ENCODE measurements at regions not wholly inside any gene's neighbourhood (a gene's known extent, or its start where the extent isn't known, plus 50 kb on each side); places are given as distances from the start of the nearest gene placed in this dataset.
"Not testable (repeated sequence)": the region's sequence is repeated elsewhere in the genome, so short reads cannot be mapped to it uniquely, and the experiment has no call there.

DNA sequence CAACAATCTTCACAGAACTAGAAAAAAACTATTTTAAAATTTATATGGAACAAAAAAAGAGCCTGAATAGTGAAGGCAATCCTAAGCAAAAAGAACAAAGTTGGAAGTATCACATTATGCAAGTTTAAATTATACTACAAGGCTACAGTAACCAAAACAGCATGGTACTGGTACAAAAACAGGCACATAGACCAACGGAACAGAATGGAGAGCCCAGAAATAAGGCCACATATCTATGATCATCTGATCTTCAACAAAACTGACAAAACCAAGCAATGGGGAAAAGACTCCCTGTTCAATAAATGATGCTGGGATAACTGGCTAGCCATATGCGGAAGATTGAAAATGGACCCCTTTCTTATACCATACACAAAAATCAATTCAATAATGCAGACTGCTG is 74.4 kb upstream of the RTN4 start:
- DNase-seq (ENCODE audit: low read depth), result not testable (repeated sequence)

DNA sequence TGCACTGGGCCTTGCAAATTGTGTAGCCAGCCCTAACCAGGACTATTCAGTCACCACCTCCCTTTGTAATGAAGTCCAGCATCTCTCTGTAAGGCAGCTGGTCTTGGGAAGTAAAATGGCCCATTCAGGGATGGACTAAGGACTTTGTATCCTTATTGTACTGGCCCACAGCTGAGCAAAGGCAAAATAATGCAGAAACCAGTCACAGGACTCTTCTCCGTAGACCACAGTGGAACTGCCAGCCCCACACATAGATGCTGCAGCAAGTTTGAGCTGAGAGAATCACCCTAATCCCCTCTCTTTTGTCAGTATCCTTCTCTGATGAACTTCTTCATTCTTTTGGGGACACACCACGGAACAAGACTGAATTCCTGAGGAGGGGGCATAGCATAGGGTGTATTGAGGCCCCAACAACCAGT is 73.6 kb upstream of the RTN4 start:
- no peak for DNase-seq (ENCODE audit: low read depth)

DNA sequence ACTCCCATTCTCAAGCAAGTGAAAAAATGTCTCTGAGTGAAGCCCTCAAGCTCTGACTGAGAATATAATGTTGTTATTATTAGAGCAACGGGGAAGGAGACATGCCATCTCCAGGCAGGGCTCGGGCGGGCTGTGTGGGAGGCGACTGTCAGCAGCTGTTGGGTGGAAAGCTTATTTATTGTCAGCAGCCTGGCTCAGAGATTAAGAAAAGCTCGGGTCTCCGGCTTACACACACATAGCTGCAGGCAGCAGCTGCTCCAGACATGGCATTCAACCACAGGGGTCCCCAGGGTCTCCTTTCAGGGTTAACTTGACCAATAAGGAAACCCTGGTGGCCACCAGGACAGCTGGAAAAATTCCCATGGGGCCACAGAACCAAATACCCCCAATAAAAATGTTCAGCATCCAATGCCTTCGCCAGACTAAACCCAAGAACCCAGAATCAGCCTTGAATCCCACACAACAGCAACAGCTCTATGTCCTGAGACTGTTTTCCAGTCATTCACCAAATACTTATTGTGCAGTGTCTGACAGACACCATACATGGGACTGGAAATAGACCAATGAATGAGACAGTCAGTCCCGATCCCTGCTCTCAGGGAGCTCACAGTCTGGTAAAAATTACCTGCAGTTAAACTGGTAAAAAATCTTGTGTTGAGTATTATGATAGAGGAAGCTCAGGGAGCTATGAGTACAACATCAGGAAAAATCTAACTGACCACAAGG is 70.5 kb upstream of the RTN4 start:
- DNase-seq (ENCODE audit: low read depth), result peak; percentile 81

DNA sequence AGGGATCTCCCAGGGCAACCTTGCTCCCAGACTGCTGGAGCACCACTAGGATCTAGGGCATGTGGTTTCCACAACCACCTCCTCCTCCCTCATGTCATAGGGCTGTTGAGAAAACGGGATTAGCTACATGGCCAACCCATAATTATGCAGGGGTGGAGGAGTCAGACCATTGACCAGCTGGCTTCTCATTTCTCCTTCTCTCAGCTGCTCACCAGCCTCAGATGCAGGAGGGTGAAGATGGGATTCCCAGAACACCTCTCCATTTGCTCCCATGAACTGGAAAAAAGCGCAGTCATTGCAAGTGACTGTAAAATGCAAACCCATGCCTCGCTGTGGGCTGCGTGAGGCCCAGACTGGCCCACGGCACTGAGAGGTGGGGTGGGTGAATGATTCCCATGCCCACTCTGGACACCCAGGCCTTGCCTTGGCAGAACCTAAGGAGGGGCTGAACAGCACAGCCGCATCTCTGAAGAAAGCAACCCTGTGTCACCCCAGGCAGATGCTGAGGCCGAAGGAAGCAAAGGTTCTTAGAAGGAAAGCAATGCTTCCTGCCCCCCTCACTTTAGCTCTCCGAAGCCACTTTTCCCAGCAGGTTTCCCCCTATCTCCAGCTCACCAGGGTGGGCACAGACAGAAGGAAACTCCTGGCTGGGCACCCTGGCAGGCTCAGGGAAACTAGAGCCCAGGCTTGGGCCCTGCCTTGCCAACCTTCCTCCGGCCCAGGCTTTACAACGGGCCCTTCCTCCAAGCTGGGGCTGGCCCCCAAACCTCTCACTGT is 69.6 kb upstream of the RTN4 start:
- DNase-seq (ENCODE audit: low read depth), result peak; percentile 57

DNA sequence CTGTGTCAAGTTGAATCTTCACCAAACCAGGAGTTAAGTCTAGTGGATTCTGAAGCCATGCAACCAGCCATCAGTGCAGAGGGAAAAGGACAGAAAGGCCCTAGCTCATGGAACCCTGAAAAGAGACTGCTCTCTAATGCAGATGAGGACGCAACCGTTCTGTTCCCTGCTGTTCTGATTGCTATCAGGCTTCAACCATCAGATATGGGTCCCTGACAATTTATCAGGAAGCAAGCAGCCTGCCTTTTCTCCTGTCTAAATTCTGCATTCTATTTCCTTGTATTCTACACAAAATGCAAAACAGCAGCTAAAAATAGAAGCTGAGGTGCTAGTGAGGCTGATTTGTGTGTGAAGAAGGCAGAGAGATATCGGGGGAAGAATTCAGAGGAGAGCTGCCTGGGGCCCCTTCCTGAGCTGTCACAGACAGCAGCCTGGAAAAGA is 68.4 kb upstream of the RTN4 start:
- DNase-seq (ENCODE audit: low read depth), result no peak

DNA sequence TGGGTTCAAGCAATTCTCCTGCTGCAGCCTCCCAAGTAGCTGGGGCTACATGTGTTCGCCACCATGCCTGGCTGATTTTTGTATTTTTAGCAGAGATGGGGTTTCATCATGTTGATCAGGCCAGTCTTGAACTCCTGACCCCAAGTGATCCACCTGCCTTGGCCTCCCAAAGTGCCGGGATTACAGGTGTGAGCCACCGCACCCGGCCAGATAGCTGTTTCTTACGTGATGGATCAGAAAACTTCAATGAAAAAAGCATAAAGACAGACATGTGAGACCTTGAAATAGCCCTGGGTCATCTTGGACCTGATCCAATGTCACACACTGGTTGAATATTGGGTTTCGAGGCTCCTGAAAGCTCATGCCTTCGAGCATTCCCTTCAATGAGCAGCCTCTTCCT is 66.7 kb upstream of the RTN4 start:
- DNase-seq (ENCODE audit: low read depth), result no peak

DNA sequence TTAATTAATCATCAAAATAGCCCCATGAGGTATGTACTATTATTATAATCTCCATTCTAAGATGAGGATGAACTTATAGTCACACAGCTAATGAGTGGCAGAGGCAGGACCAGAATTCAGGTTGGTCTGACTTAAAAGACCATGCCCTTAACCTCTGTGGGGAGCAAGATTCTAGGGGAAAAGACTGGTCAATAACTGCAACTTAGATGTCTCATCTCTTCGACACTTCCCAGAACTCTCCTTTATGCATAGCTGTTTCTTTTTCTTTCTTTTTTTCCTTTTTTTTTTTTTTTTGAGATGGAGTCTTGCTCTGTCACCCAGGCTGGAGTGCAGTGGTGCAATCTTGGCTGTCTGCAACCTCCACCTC is 66.3 kb upstream of the RTN4 start:
- DNase-seq (ENCODE audit: low read depth), result no peak

DNA sequence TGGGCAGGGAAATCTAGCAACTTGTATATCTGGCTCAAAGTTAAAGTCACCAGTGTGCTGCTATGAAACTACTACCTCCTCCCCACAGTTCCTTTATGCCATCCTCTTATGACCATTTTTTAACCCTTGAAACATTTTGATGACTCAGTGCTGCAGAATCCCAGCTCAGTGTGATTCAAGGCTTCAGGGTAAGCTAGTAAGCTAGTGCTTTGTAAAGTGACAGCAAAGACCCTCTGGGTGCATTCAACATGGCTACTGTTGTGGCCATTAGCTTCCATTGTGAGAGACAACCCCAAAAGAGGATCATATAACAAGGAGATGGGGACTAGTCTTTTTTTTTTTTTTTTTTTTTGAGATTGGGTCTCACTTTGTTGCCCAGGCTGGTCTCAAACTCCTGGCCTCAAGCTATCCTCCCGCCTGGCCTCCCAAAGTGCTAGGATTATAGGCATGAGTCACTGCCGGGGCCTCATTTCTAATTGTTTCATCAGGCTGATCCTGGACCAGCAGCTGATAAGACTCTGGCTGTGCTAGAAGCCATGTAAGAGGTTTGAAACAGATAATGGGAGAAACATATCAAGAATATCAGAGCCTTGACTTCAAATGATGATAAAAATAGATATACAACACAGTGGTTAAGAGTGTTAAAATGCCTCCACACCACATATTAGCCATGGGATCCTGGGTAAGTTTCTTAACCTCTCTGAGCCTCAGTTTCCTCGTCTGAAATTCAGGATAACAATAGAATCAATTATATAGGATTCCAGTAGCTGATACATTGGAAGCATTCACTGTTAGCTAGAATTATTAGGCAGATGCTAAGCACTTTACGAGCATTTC is 65.7 kb upstream of the RTN4 start:
- peak; percentile 78 for DNase-seq (ENCODE audit: low read depth)

DNA sequence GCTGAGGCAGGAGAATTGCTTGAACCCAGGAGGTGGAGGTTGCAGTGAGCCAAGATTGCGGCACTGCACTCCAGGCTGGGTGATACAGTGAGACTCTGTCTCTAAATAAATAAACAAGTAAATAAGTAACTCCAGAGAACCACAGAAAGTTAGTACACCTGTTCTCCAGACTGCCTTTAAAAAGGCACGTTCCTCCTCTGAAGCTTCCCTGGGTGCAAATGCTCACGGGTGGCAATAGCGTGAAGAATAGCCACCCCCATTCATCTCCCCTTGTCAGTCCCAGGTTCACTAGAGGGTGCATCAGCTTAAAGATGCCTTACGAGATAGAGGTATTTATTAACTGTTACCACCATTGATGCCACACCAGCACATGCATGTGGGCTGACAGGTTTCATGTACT is 64.3 kb upstream of the RTN4 start:
- no peak for DNase-seq (ENCODE audit: low read depth)

DNA sequence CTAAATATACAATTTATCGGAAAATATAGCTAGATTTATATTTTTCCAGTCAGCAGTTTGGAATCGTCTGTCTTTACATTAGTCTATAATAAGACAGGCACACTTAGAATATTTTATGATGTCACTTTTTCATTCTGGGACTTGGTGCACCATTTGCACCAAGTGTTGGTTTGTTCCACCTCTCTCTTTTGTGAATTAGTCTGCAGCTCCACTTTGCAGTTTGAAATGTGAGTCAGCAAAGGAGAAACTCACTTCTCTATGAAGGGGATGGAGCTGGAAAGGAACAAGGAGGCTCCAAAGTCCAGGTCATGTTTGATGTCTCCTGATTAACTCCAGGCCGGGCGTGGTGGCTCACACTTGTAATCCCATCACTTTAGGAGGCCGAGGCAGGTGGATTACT is 63.8 kb upstream of the RTN4 start:
- no peak for DNase-seq (ENCODE audit: low read depth)

DNA sequence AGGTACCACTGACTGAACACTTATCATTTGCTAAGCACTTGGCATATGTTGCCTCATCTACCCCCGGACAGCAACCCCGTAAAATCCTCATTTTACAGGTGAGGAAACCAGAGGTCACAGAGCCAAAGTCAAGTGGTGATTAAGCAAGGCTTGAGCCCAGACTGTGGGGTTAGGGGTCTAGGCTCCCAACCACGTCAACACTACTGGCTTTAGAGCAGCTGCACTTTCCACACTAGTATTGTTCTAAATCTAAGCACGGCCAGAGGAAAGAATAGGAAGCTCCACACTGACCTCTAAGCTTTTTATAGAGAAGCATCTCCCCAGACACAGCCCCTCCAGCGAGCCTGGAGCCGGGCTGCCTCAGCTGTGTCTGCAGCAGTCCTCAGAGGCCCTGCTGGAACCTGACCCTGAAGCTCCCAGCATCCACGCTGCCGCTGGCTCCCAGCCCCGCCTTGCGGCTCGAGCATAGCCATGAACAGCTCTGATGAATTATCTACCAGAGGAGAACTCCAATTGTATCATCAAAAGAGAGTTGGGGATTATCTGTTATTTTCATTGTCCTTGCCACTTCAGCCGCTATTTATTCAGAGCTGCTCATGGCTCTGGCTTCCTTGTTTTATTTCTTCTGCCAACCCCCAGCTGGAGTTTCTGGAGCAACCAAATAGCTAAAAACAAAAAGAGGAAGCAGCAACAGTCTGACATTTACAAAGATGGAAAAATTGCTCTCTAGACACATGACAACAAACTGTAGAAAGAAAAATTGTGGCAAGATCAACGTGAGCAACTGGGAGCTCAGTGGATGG is 62.2 kb upstream of the RTN4 start:
- DNase-seq (ENCODE audit: low read depth), result peak; percentile 65

DNA sequence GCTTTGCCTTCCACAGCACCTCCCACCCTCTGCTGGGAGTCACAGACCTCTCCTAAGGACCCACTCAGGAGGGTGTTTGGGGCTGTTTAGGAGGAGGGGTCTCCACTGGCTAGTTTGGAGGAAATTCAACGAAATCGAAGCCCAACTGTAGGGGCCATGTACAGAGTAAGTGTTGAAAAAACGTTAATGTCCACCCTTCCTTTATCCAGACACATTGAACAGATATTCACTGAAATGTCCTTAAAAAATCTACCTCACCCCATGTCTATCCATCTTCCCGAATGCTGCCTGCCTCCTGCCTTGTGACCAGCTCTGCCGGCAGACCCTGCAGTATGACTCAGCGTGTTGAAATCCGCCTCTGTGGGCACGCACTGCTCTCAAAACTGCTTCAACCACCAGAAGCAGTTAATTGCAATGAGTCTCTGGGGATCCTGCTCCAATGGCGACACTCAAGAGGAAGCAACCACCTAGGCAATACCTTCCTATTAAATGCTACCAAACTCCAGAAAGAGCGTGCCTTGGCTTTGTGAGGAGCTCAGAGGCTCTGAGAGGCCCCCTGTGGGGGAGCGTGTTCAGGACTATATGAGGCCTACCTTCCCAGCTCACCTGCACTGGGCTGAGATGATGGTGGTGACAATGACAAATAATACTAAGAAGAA is 61.4 kb upstream of the RTN4 start:
- peak; percentile 95 for DNase-seq (ENCODE audit: low read depth)

DNA sequence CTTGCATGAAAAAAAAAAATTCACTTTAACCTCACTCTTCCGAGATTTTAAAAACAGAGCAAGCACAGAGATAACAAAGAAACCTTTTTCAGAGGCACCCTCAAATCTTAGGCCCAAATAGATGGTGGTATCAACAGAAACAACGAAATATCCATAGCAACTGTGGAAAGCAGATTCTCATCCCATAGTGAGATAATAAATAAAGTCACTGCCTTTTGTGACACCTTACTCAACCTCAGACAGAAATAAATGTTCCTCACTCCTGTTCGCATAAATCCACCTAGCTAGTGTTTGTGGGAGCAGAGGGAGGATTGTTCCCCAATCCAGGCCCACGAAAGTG is 60.9 kb upstream of the RTN4 start:
- DNase-seq (ENCODE audit: low read depth), result no peak

DNA sequence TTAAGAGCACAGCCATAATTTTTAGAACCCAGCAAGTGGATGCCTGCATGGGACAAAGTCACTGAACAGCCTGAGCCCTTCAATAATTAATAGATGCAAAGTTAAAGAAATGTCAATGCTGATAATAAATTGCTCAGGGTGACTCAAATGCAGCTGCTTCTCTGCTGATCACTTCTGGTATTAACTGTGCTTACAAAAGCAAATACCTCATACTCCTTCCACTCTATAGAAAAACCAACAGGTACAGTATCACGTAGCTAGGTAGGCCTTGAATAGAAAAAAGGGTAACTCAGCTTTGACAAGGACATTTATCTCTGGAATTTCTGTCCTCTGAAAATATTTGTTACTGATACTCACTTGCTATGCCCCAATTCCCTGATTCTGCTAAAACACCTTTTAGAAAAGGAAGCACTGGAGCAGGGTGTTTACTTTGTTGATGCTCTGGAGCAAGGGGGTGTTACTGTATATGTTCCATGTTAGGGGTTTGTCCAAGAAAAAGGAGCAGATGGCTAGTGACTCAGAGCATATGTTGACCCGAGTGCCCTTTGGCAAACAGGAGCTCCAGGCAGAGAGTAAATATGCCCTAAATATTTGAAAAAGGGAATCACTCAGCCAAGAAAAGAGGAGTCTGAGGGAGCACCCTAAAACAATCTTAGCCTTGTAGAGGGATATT is 59.1 kb upstream of the RTN4 start:
- peak; percentile 84 for DNase-seq (ENCODE audit: low read depth)

DNA sequence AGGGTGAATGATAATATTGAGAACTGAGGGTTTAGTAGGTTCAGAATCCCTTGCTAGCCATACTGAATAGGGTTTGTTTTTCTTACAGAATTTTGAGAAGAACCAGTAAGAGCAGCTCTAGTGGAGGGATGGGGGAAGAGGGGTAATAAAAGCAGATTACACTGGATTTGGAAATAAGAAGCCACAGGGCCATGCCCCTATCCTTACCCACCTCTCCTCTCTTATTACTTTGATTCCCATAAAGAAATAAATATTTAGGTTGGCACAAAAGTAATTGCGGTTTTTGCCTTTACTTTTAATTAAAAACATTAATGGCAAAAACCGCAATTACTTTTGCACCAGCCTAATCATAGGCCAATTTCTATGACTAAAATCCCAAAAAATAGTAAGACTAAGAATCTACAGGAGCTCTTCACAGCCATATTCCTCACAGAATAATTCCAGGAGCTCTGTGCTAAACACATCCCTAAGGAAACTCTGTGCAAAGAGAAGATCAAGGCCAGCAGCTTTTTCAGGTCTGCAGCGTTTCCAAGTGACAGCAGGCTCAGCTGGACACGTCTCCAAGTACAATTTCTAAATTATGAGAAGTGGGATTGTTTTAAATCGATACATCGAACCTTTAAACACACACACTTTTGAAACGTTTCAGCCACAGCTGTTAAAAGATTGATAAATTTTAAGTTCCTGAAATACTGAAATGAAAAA is 58.4 kb upstream of the RTN4 start:
- DNase-seq (ENCODE audit: low read depth), result no peak

DNA sequence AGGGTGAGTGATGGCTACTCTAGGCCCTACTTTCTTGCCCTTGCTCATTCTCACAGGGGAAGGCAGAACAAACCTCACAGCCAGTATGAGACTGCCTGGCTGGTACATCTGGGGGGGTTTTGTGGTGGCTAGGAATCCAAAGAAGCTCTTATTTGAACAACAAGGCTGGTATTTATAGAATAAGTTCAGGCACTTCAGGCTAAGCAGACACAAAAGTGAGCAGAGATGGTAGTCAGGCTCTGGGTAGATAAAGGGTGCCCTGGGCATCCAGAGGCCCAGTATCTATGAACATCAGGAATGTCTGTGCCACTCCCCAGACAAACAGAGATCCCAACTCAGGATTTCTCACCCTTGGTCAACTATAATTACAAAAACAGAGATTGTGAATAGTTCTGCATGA is 57.2 kb upstream of the RTN4 start:
- DNase-seq (ENCODE audit: low read depth), result peak; percentile 45

DNA sequence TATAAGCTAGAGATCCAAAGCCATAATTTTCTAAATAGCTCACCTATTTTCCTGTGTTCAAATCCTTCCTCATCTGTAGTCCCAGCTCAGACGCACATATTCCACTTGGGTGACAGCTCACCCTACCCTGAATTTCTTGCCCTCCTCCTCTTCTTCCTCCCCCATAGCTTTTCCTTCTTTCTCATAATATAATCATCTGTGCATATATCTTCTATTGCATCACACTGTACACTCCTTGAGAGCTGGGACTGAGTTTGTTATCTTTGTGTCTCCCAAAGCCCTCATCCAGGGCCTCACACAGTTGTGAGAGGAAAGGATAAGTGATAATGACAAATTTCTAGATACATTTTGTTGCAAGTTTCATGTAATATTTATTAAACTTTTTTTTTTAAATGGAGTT is 55.9 kb upstream of the RTN4 start:
- DNase-seq (ENCODE audit: low read depth), result no peak

DNA sequence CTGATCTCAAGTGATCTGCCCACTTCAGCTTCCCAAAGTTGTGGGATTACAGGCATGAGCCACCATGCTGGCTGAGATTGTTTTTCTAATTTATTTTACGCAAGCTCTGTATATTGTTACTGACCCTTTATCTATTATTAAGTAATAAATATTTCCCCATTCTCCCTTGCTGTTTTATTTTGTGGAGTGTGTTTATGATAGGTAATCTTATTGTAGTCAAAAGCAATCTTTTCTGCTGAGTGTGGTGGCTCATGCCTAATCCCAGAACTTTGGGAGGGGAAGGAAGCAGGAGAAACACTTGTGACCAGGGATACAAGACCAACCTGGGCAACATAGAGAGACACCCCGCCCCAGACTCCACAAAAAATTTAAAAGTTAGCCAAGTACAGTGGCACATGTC is 55.2 kb upstream of the RTN4 start:
- no peak for DNase-seq (ENCODE audit: low read depth)

DNA sequence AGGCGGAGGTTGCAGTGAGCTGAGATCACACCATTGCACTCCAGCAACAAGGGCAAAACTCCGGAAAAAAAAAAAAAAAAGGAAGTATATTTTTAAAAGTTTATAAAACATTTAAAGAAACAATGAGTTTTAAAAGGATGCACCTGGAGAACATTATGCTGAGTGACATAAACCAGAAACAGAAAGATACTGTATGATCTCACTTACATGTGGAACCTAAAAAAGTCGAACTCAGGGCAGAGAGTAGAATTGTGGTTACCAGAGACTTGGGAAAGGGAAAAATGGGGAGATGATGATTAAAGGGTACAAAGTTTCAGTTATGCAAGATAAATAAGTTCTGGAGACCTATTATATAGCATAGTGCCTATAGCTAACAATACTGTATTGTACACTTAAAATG is 52.8 kb upstream of the RTN4 start:
- no peak for DNase-seq (ENCODE audit: low read depth)
